ENCODE measurements at regions not wholly inside any gene's neighbourhood (a gene's known extent, or its start where the extent isn't known, plus 50 kb on each side); places are given as distances from the start of the nearest gene placed in this dataset.

- in situ Hi-C loops (cut with MboI; ENCODE audit: low pct_unique_long_range_greater_than_20kb, low sequenced_read_pairs, unreplicated experiment), result no loop called here
- no peak for DNase-seq (ENCODE audit: low spot score)
- no peak for TF ChIP-seq CTCF (IDR thresholded peaks at IDR 0.05; ENCODE audit: extremely low read depth, insufficient read depth, missing control alignments)
Observed at GRCh38 chr7:17460665-17461064, 162.2 kb downstream of the AHR start.

GRCh38 chr7:17462131-17462631 is 163.7 kb downstream of the AHR start:
- no peak for DNase-seq (ENCODE audit: low spot score)
- in situ Hi-C loops (cut with MboI; ENCODE audit: low pct_unique_long_range_greater_than_20kb, low sequenced_read_pairs, unreplicated experiment), result no loop called here

GRCh38 chr7:17463511-17464085 is 165.1 kb downstream of the AHR start:
- DNase-seq (ENCODE audit: low spot score), result no peak
- in situ Hi-C loops (cut with MboI; ENCODE audit: low pct_unique_long_range_greater_than_20kb, low sequenced_read_pairs, unreplicated experiment), result no loop called here
- TF ChIP-seq CTCF (IDR thresholded peaks at IDR 0.05; ENCODE audit: extremely low read depth, insufficient read depth, missing control alignments), result no peak

More at GRCh38 chr7:17462131-17462631, 163.7 kb downstream of the AHR start:
- TF ChIP-seq CTCF (IDR thresholded peaks at IDR 0.05; ENCODE audit: extremely low read depth, insufficient read depth, missing control alignments), result no peak

GRCh38 chr7:17466216-17466615 is 167.8 kb downstream of the AHR start:
- in situ Hi-C loops (cut with MboI; ENCODE audit: low pct_unique_long_range_greater_than_20kb, low sequenced_read_pairs, unreplicated experiment), result no loop called here
- no peak for DNase-seq (ENCODE audit: low spot score)
- no peak for TF ChIP-seq CTCF (IDR thresholded peaks at IDR 0.05; ENCODE audit: extremely low read depth, insufficient read depth, missing control alignments)

- in situ Hi-C loops (cut with MboI; ENCODE audit: low pct_unique_long_range_greater_than_20kb, low sequenced_read_pairs, unreplicated experiment), result no loop called here
- no peak for TF ChIP-seq CTCF (IDR thresholded peaks at IDR 0.05; ENCODE audit: extremely low read depth, insufficient read depth, missing control alignments)
- no peak for DNase-seq (ENCODE audit: low spot score)
Observed at GRCh38 chr7:17467386-17467945, 169.0 kb downstream of the AHR start.

GRCh38 chr7:17471325-17471724 is 172.9 kb downstream of the AHR start:
- no peak for TF ChIP-seq CTCF (IDR thresholded peaks at IDR 0.05; ENCODE audit: extremely low read depth, insufficient read depth, missing control alignments)
- in situ Hi-C loops (cut with MboI; ENCODE audit: low pct_unique_long_range_greater_than_20kb, low sequenced_read_pairs, unreplicated experiment), result no loop called here
- no peak for DNase-seq (ENCODE audit: low spot score)
